Keratinocyte (primary cell): ENCODE measurements at regions not wholly inside any gene's neighbourhood (a gene's known extent, or its start where the extent isn't known, plus 50 kb on each side); places are given as distances from the start of the nearest gene placed in this dataset.

ENCODE experiments used
- DNase-seq: peaks from one replicate; pipeline ENCODE4 v3.0.0-alpha.2; 2011; ENCODE audit warnings: low read depth, missing footprints, low spot score
- FAIRE-seq: peaks from 2 replicates; lab custom pipeline; 2011; peaks lifted over from hg19 to GRCh38; lab: Jason Lieb, UNC
- H2AFZ ChIP-seq: 2 replicates; pipeline ENCODE4 v1.6.0; 2012; ENCODE audit warnings: low read length, control low read depth, inconsistent platforms; ENCODE audit not compliant: control insufficient read depth
- H3K27ac ChIP-seq: 2 replicates; pipeline ENCODE4 v1.5.1; 2011; ENCODE audit warnings: low read length; ENCODE audit not compliant: control insufficient read depth, insufficient read depth
- H3K27me3 ChIP-seq: 3 replicates; pipeline ENCODE4 v1.6.0; 2011; ENCODE audit warnings: low read length; ENCODE audit not compliant: control insufficient read depth, insufficient read depth; ENCODE audit errors: extremely low read depth
- H3K36me3 ChIP-seq, 2 experiments: 2 replicates in 1 of 2; 3 replicates in 1 of 2; pipeline ENCODE4 v1.5.1; 2011; ENCODE audit warnings: low read length in 2 of 2, mild to moderate bottlenecking in 1 of 2; ENCODE audit not compliant: control insufficient read depth in 2 of 2, insufficient read depth in 2 of 2; ENCODE audit errors: extremely low read depth in 1 of 2
- H3K4me1 ChIP-seq: 3 replicates; pipeline ENCODE4 v1.5.1; 2011; ENCODE audit warnings: low read length; ENCODE audit not compliant: control insufficient read depth, insufficient read depth; ENCODE audit errors: extremely low read depth
- H3K4me2 ChIP-seq: 3 replicates; pipeline ENCODE4 v1.6.0; 2011; ENCODE audit warnings: low read depth, low read length; ENCODE audit not compliant: control insufficient read depth, insufficient read depth; ENCODE audit errors: extremely low read depth
- H3K4me3 ChIP-seq, 3 experiments: fragments of 200-600 bp in 1 of 3; sonication (generic) in 1 of 3; 2 replicates in 2 of 3; 3 replicates in 1 of 3; pipeline ENCODE4 v1.5.1; 2011 to 2016; ENCODE audit warnings: low read length in 3 of 3, mild to moderate bottlenecking in 3 of 3, control low read depth in 2 of 3, inconsistent platforms in 1 of 3, low read depth in 1 of 3, mixed read lengths in 1 of 3, mixed run types in 1 of 3, moderate library complexity in 1 of 3; ENCODE audit not compliant: control insufficient read depth in 2 of 3, insufficient read depth in 2 of 3; ENCODE audit errors: extremely low read depth in 1 of 3
- H3K79me2 ChIP-seq: 2 replicates; pipeline ENCODE4 v1.6.0; 2012; ENCODE audit warnings: low read length; ENCODE audit not compliant: control insufficient read depth, insufficient read depth
- H3K9ac ChIP-seq: 3 replicates; pipeline ENCODE4 v1.6.0; 2011; ENCODE audit warnings: low read length; ENCODE audit not compliant: control insufficient read depth, insufficient read depth; ENCODE audit errors: extremely low read depth
- H3K9me1 ChIP-seq: 3 replicates; pipeline ENCODE4 v1.6.0; 2011; ENCODE audit warnings: low read length; ENCODE audit not compliant: control insufficient read depth, insufficient read depth; ENCODE audit errors: extremely low read depth
- H3K9me3 ChIP-seq: 2 replicates; pipeline ENCODE4 v1.5.1; 2012; ENCODE audit warnings: low read depth, low read length; ENCODE audit not compliant: control insufficient read depth
- H4K20me1 ChIP-seq: 3 replicates; pipeline ENCODE4 v1.6.0; 2011; ENCODE audit warnings: low read length; ENCODE audit not compliant: control insufficient read depth, insufficient read depth; ENCODE audit errors: extremely low read depth
- EZH2 ChIP-seq: IDR thresholded peaks from one replicate; pipeline ENCODE4 v1.6.1; 2012; ENCODE audit warnings: inconsistent platforms, mild to moderate bottlenecking, low read length, moderate library complexity
- dilution Hi-C: fragments of 300-500 bp; cut with MboI; formaldehyde crosslinking; loops from one replicate; pipeline ENCODE4 v1.7.0; 2020; ENCODE audit warnings: low sequenced_read_pairs; ENCODE audit not compliant: extremely low pct_ligation_motif_present
- TF ChIP-seq, protein P1 (sequence below), 3 experiments: IDR thresholded peaks in 1 of 3; conservative IDR thresholded peaks in 1 of 3; optimal IDR thresholded peaks in 1 of 3; 2 replicates in 2 of 3; 3 replicates in 1 of 3; pipeline versions ENCODE3 to v1.5.1; 2011; ENCODE audit warnings: low read length in 3 of 3, mild to moderate bottlenecking in 3 of 3, moderate library complexity in 2 of 3, control low read depth in 1 of 3, inconsistent platforms in 1 of 3; ENCODE audit not compliant: insufficient read depth in 2 of 3; ENCODE audit errors: extremely low read depth in 1 of 3

DNA sequence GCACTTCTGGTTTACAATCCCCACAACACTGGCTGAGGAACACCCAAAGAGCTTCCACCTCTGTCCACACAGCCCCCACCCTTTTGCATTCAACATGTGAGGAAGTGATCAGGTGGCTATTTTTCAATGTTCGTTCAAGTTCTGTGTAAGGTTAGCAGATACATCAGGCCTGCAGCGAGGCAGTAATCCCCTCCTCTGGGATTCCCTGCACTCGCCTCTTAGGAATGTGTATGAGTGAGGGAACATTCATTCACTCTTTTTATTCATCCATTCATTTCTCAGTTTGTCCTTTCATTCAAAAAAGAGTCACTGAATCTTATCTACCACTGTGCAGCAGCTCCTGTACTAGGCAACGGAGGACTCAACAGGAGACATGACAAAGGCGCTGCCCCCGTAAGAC lies 236.4 kb upstream of the PRDM1 start:
- H3K27me3 ChIP-seq, result no peaks in the 10 kb centered on the region
- no peak overlapping the region for H3K27ac ChIP-seq
- dilution Hi-C loops, result no loop called here

DNA sequence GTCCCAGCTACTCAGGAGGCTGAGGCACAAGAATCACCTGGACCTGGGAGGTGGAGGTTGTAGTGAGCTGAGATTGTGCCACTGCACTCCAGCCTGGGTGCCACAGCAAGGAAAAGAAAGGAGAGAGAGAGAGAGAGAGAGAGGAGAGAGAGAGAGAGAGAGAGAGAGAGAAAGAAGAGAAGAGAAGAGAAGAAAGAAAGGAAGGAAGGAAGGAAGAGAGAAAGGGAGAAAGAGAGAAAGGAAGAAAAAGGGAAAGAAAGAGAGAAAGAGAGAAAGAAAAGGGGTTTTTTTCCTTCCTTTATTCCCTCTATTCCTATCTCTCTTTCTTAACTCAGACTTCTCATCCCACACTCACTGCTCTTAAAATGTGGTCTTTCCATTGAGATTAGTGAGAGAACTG lies 238.7 kb upstream of the PRDM1 start:
- Histone ChIP-seq H3K4me3 (no peak overlapping the region), H3K79me2 (no peaks in the 10 kb centered on the region), H3K27me3 (no peaks in the 10 kb centered on the region), H3K4me1 (no peaks in the 10 kb centered on the region), H2AFZ (no peak overlapping the region), H3K4me2 (no peak overlapping the region), H3K9me3 (no peaks in the 10 kb centered on the region), H3K36me3 (no peaks in the 10 kb centered on the region), H3K27ac (no peak overlapping the region), H4K20me1 (no peaks in the 10 kb centered on the region), H3K9me1 (no peaks in the 10 kb centered on the region), H3K9ac (no peak overlapping the region)
- TF ChIP-seq, protein P1, sequence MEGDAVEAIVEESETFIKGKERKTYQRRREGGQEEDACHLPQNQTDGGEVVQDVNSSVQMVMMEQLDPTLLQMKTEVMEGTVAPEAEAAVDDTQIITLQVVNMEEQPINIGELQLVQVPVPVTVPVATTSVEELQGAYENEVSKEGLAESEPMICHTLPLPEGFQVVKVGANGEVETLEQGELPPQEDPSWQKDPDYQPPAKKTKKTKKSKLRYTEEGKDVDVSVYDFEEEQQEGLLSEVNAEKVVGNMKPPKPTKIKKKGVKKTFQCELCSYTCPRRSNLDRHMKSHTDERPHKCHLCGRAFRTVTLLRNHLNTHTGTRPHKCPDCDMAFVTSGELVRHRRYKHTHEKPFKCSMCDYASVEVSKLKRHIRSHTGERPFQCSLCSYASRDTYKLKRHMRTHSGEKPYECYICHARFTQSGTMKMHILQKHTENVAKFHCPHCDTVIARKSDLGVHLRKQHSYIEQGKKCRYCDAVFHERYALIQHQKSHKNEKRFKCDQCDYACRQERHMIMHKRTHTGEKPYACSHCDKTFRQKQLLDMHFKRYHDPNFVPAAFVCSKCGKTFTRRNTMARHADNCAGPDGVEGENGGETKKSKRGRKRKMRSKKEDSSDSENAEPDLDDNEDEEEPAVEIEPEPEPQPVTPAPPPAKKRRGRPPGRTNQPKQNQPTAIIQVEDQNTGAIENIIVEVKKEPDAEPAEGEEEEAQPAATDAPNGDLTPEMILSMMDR (optimal IDR thresholded peaks at IDR 0.05 in 1 of 3, IDR thresholded peaks at IDR 0.05 in 1 of 3, conservative IDR thresholded peaks at IDR 0.05 in 1 of 3; ENCODE audit: extremely low read depth in 1 of 3, insufficient read depth in 2 of 3, low read length in 3 of 3), result no peak
- no peak for TF ChIP-seq EZH2
- dilution Hi-C loops, result no loop called here
- FAIRE-seq, result no peak
- DNase-seq, result no peak

More for the DNA sequence above, 236.4 kb upstream of the PRDM1 start:
- DNase-seq, result no peak
- Histone ChIP-seq H3K9me1 (no peaks in the 10 kb centered on the region), H3K9ac (no peak overlapping the region), H3K9me3 (no peaks in the 10 kb centered on the region), H4K20me1 (no peaks in the 10 kb centered on the region), H3K4me3 (no peak overlapping the region), H3K79me2 (no peaks in the 10 kb centered on the region), H3K36me3 (no peaks in the 10 kb centered on the region), H3K4me2 (no peak overlapping the region), H3K4me1 (no peaks in the 10 kb centered on the region), H2AFZ (no peak overlapping the region)
- no peak for TF ChIP-seq EZH2
- TF ChIP-seq, protein P1 (optimal IDR thresholded peaks at IDR 0.05 in 1 of 3, IDR thresholded peaks at IDR 0.05 in 1 of 3, conservative IDR thresholded peaks at IDR 0.05 in 1 of 3; ENCODE audit: extremely low read depth in 1 of 3, insufficient read depth in 2 of 3, low read length in 3 of 3), result no peak
- no peak for FAIRE-seq
